Fibroblast of lung (primary cell): ENCODE measurements at regions not wholly inside any gene's neighbourhood (a gene's known extent, or its start where the extent isn't known, plus 50 kb on each side); places are given as distances from the start of the nearest gene placed in this dataset.

Experiments used
- DNase-seq, 2 donors: peaks; one replicate each; pipeline versions ENCODE4 v3.0.0 to v3.0.0-alpha.2; 2010; ENCODE audit warnings: low read depth in 2 of 2
- H2AFZ ChIP-seq: 2 replicates; pipeline ENCODE4 v1.5.1; 2012; ENCODE audit warnings: low read length, control low read depth, inconsistent platforms
- H3K27ac ChIP-seq: 2 replicates; pipeline ENCODE4 v1.5.1; 2011; ENCODE audit warnings: low read length, control low read depth; ENCODE audit not compliant: insufficient read depth
- H3K27me3 ChIP-seq: 2 replicates; pipeline ENCODE4 v1.5.1; 2011; ENCODE audit warnings: mild to moderate bottlenecking, low read length; ENCODE audit not compliant: control insufficient read depth, insufficient read depth
- H3K36me3 ChIP-seq: 2 replicates; pipeline ENCODE4 v1.5.1; 2011; ENCODE audit warnings: low read length; ENCODE audit not compliant: control insufficient read depth, insufficient read depth
- H3K4me1 ChIP-seq: 2 replicates; pipeline ENCODE4 v1.5.1; 2011; ENCODE audit warnings: low read length; ENCODE audit not compliant: control insufficient read depth, insufficient read depth; ENCODE audit errors: extremely low read depth
- H3K4me2 ChIP-seq: 2 replicates; pipeline ENCODE4 v1.5.1; 2011; ENCODE audit warnings: low read length, control low read depth; ENCODE audit not compliant: insufficient read depth; ENCODE audit errors: extremely low read depth
- H3K4me3 ChIP-seq, 4 experiments: fragments of 200-600 bp in 1 of 4; sonication (generic) in 1 of 4; replicated peaks in 1 of 4; 2 replicates each; pipeline ENCODE4 v1.5.1; 2011 to 2016; ENCODE audit warnings: low read length in 4 of 4, low read depth in 3 of 4, mild to moderate bottlenecking in 3 of 4, control low read depth in 2 of 4, inconsistent platforms in 1 of 4, mixed read lengths in 1 of 4; ENCODE audit not compliant: insufficient read depth in 1 of 4; ENCODE audit errors: control extremely low read depth in 1 of 4
- H3K79me2 ChIP-seq: 2 replicates; pipeline ENCODE4 v1.5.1; 2012; ENCODE audit warnings: mild to moderate bottlenecking, low read length, inconsistent platforms; ENCODE audit not compliant: control insufficient read depth, insufficient read depth
- H3K9ac ChIP-seq: 2 replicates; pipeline ENCODE4 v1.5.1; 2011; ENCODE audit warnings: mild to moderate bottlenecking, low read length, control low read depth; ENCODE audit not compliant: insufficient read depth
- H3K9me3 ChIP-seq: 2 replicates; pipeline ENCODE4 v1.5.1; 2012; ENCODE audit warnings: low read depth, low read length; ENCODE audit not compliant: control insufficient read depth, insufficient read depth
- H4K20me1 ChIP-seq: 2 replicates; pipeline ENCODE4 v1.5.1; 2011; ENCODE audit warnings: low read length; ENCODE audit not compliant: control insufficient read depth, insufficient read depth; ENCODE audit errors: extremely low read depth
- CTCF ChIP-seq, 2 donors: IDR thresholded peaks in 1 of 2; conservative IDR thresholded peaks in 1 of 2; 1 replicate in 1 of 2; 2 replicates in 1 of 2; pipeline ENCODE4 v1.5.1; 2011 to 2012; ENCODE audit warnings: low read length in 2 of 2, control low read depth in 1 of 2, inconsistent platforms in 1 of 2, low read depth in 1 of 2, mild to moderate bottlenecking in 1 of 2
- EZH2 ChIP-seq: IDR thresholded peaks from 2 replicates; pipeline ENCODE4 v1.5.1; 2012; ENCODE audit warnings: low read length, control low read depth, mild to moderate bottlenecking; ENCODE audit errors: missing control alignments

- Histone ChIP-seq H3K27me3 (no peaks in the 10 kb centered on the region), H3K4me3 (no peak overlapping the region), H4K20me1 (no peaks in the 10 kb centered on the region), H3K9ac (no peak overlapping the region), H3K4me2 (no peak overlapping the region), H3K4me1 (no peaks in the 10 kb centered on the region), H3K36me3 (no peaks in the 10 kb centered on the region), H2AFZ (no peak overlapping the region), H3K79me2 (no peaks in the 10 kb centered on the region), H3K27ac (no peak overlapping the region), H3K9me3 (no peaks in the 10 kb centered on the region)
- TF ChIP-seq CTCF (conservative IDR thresholded peaks at IDR 0.05 in 1 of 2, IDR thresholded peaks at IDR 0.05 in 1 of 2; ENCODE audit: low read depth in 1 of 2, low read length in 2 of 2) (no peak), EZH2 (no peak)
- no peak for DNase-seq
Observed at GRCh38 chr14:82502043-82502442, 968.4 kb upstream of the SEL1L start.

GRCh38 chr14:82504894-82505293 lies 971.2 kb upstream of the SEL1L start:
- H3K36me3 ChIP-seq = no peaks in the 10 kb centered on the region
- H3K27ac ChIP-seq = no peak overlapping the region
- no peak overlapping the region for H2AFZ ChIP-seq
- no peak overlapping the region for H3K9ac ChIP-seq
- H3K27me3 ChIP-seq = no peaks in the 10 kb centered on the region
- H3K4me3 ChIP-seq = no peak overlapping the region
- no peaks in the 10 kb centered on the region for H3K9me3 ChIP-seq
- no peak for DNase-seq
- no peaks in the 10 kb centered on the region for H4K20me1 ChIP-seq
- H3K4me2 ChIP-seq = no peak overlapping the region
- no peaks in the 10 kb centered on the region for H3K79me2 ChIP-seq
- H3K4me1 ChIP-seq = no peaks in the 10 kb centered on the region
- TF ChIP-seq CTCF (conservative IDR thresholded peaks at IDR 0.05 in 1 of 2, IDR thresholded peaks at IDR 0.05 in 1 of 2; ENCODE audit: low read depth in 1 of 2, low read length in 2 of 2) (no peak), EZH2 (no peak)

- no peaks in the 10 kb centered on the region for H4K20me1 ChIP-seq
- no peaks in the 10 kb centered on the region for H3K4me1 ChIP-seq
- no peak overlapping the region for H3K4me2 ChIP-seq
- no peaks in the 10 kb centered on the region for H3K36me3 ChIP-seq
- no peaks in the 10 kb centered on the region for H3K27me3 ChIP-seq
- H3K9ac ChIP-seq = no peak overlapping the region
- no peak for TF ChIP-seq EZH2
- H3K79me2 ChIP-seq = no peaks in the 10 kb centered on the region
- no peak overlapping the region for H2AFZ ChIP-seq
- no peaks in the 10 kb centered on the region for H3K9me3 ChIP-seq
- no peak overlapping the region for H3K4me3 ChIP-seq
- H3K27ac ChIP-seq = no peak overlapping the region
- no peak for DNase-seq
Observed at GRCh38 chr14:82510007-82510406, 976.4 kb upstream of the SEL1L start.
